Breast epithelium (tissue), 3 donors: ENCODE measurements at regions not wholly inside any gene's neighbourhood (a gene's known extent, or its start where the extent isn't known, plus 50 kb on each side); places are given as distances from the start of the nearest gene placed in this dataset.

Experiments
- CTCF ChIP-seq, 3 donors: fragments of 450-650 bp; IDR thresholded peaks; one replicate each; pipeline ENCODE4 v1.5.1; 2016 to 2017; ENCODE audit warnings: antibody characterized with exemption in 3 of 3, mild to moderate bottlenecking in 3 of 3, moderate library complexity in 3 of 3
- POLR2A ChIP-seq: fragments of 450-650 bp; IDR thresholded peaks from one replicate; pipeline ENCODE4 v1.6.1; 2016; ENCODE audit warnings: antibody characterized with exemption, mild to moderate bottlenecking, moderate library complexity

GRCh38 chr5:124960266-124960665, 213.8 kb upstream of the ZNF608 start:
- TF ChIP-seq CTCF (IDR thresholded peaks at IDR 0.05) (no peak), POLR2A (no peak)
